Stimulated activated CD4-positive, alpha-beta T cell treated with anti-CD3 and anti-CD28 coated beads, TNF-alpha, amount 100 ng/mL, for 1 hour (primary cell): ENCODE measurements at regions not wholly inside any gene's neighbourhood (a gene's known extent, or its start where the extent isn't known, plus 50 kb on each side); places are given as distances from the start of the nearest gene placed in this dataset.
"Not testable (repeated sequence)": the region's sequence is repeated elsewhere in the genome, so short reads cannot be mapped to it uniquely, and the experiment has no call there.

Experiments
- DNase-seq, 3 donors: peaks; one replicate each; pipeline ENCODE4 v3.0.0-alpha.2; 2020; ENCODE audit warnings: low read depth in 3 of 3, low spot score in 1 of 3

GRCh38 chr15:39510001-39510701, 70.7 kb upstream of the THBS1 start:
- DNase-seq: no peak

DNA sequence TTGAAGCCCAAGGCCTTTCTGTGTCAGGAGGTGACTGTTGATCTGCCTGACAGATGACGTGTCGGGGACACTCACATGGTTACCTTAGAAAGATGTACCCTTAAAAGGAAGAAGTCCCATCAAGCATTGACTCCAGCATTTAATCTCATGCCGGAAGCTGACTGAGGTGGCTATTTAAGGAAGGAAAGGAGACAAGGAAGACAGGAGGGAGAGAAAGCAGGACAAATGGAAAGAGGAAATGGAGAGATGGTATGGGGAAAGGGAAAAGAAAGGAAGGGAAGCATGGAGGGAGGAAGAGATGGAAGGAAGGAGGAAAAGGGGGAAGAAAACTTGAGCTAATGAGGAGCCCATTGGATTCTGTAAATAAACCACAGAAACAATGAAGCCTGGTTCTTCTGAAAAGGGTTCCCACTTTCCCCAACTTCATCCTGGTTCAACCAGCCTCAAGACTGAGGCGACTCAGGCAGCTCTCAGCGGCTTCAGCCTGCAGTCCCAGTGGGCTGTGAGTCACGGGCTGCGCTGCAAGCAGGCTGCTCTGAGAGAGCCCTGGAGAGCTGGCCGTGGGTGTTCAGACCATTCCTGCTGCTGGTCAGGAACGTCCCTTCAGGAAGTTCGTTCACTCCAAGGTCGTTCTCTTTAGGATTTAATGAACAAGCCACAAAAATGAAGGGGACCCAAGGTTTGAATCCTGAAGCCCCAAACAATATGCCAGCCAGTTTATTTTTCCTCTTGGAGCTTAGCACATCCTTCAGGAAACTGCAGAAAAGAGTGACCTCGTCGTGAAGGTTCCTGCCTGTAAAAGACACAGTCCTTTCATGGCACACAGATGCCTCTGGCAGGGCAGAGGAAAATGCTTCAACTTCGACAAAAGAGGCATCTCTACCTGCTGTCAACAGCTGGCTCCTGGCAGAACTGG, 69.6 kb upstream of the THBS1 start:
- no peak for DNase-seq

GRCh38 chr15:39511916-39512260, 69.0 kb upstream of the THBS1 start:
- no peak for DNase-seq

DNA sequence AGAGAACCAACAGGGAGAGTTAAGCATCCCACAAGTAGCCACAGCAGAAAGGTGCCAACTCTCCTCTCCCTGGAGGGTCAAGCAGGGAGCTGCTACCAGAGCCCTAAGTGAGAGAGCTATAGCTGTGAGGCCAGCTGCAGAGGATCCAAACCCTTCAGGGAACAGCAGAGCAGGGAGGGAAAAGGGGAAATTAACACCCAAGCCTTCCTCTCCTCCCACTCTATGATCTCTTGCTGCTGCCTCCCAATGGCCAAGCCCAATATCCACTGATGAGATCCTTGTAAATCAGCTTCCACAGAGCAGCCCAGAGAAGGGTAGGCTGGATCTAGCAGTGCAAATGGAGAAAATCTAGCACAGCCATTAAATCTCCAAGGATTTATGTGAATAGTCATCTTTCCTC, 68.2 kb upstream of the THBS1 start:
- DNase-seq: no peak

DNA sequence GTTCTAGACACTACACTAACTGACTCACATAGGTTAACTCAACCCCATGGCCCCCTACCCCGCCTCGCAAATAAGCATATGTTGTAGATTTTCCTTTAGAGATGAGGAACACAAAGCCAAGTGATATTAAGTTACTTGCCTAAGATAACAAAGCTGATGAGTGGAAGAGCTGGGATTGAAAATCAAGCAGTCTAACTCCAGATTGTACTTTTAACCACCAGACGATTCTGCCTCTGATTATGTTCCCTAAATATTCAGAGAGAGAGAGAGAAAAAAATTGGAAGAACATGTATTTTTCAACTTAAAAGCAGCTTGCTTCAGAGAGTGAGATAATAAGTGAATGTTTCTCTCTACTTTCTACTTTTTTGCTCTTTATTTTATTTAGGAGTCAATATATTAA, 66.9 kb upstream of the THBS1 start:
- no peak for DNase-seq

GRCh38 chr15:39514933-39515332, 65.9 kb upstream of the THBS1 start:
- no peak for DNase-seq

DNA sequence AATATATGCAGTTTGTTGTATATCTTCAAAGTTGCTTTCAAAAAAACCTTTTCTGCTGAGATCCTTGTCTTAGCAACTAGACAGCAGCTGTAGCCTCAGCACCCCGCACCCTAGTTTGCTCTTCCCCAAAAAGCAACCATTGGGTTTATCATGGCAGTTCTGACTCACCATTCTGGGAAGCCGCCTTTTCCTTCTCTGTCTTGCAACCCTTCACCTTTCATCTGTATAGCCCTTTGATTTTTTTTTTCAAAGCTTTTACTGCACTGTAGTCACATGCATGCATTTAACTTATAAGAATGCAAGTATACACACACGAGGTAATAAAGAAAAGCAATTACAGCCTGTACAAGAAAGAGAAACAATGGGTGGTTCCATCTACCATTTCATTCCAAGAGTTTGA, 65.1 kb upstream of the THBS1 start:
- no peak for DNase-seq

- DNase-seq: no peak
Observed at GRCh38 chr15:39517122-39517855, 63.6 kb upstream of the THBS1 start.

DNA sequence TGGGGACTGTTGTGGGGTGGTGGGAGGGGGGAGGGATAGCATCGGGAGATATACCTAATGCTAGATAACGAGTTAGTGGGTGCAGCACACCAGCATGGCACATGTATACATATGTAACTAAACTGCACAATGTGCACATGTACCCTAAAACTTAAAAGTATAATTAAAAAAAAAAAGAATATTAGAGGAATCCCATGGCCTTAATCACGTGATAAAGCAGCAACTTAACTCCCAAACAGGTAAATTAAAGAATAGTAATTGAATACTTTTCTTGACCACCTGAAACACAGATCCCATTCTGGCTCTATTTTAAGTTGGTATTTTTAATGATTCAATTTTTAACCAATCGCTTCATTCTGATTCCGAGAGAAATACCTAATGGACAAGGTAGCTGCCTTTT, 56.9 kb upstream of the THBS1 start:
- not testable (repeated sequence) for DNase-seq

DNA sequence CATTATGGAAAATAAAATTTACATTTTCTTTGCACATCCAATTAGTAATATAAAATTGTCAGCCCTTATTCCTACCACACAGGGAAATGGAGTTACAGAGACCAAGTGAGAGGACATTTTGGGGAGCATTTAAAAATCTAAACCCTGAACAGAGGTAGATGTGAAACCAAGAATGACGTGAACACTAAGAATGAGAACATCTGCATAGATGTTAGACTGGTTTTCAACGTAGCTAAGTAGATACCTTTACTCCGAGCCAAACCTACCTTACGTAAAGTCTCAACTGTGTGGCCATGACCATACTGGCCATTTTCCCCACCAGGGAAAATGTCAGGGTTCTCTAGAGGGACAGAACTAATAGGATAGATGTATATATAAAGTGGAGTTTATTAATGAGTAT, 51.4 kb upstream of the THBS1 start:
- no peak for DNase-seq

GRCh38 chr15:39530480-39531342, 50.2 kb upstream of the THBS1 start:
- no peak for DNase-seq
